Neuronal stem cell (in vitro differentiated cells): ENCODE measurements at regions not wholly inside any gene's neighbourhood (a gene's known extent, or its start where the extent isn't known, plus 50 kb on each side); places are given as distances from the start of the nearest gene placed in this dataset.

Experiments
- DNase-seq: peaks from one replicate; pipeline ENCODE4 v3.0.0-alpha.2; 2013; ENCODE audit warnings: low spot score
- H2AFZ ChIP-seq: one replicate; pipeline ENCODE4 v1.6.1; 2013; ENCODE audit warnings: mild to moderate bottlenecking, low read length, inconsistent platforms
- H2AK5ac ChIP-seq: 2 replicates; pipeline ENCODE4 v1.6.1; 2013; ENCODE audit warnings: low read depth, mild to moderate bottlenecking, inconsistent platforms, low read length, moderate library complexity, mixed read lengths
- H2BK120ac ChIP-seq: 2 replicates; pipeline ENCODE4 v1.6.1; 2013; ENCODE audit warnings: low read depth, mild to moderate bottlenecking, inconsistent platforms, low read length, moderate library complexity, mixed read lengths
- H2BK12ac ChIP-seq: one replicate; pipeline ENCODE4 v1.6.1; 2013; ENCODE audit warnings: low read length, inconsistent platforms
- H2BK15ac ChIP-seq: 2 replicates; pipeline ENCODE4 v1.6.1; 2013; ENCODE audit warnings: mild to moderate bottlenecking, low read length, inconsistent platforms, mixed read lengths
- H2BK5ac ChIP-seq: one replicate; pipeline ENCODE4 v1.6.1; 2013; ENCODE audit warnings: inconsistent platforms, mild to moderate bottlenecking, low read length, moderate library complexity
- H3K14ac ChIP-seq: one replicate; pipeline ENCODE4 v1.6.1; 2013; ENCODE audit warnings: low read length, inconsistent platforms
- H3K18ac ChIP-seq: 2 replicates; pipeline ENCODE4 v1.6.1; 2013; ENCODE audit warnings: low read length, inconsistent platforms
- H3K23ac ChIP-seq: 2 replicates; pipeline ENCODE4 v1.6.1; 2013; ENCODE audit warnings: low read depth, mild to moderate bottlenecking, mixed read lengths, low read length, inconsistent platforms; ENCODE audit not compliant: poor library complexity
- H3K27ac ChIP-seq: replicated peaks from 3 replicates; pipeline ENCODE4 v1.5.1; 2013; ENCODE audit warnings: low read length, inconsistent platforms
- H3K27me3 ChIP-seq, 3 experiments: 2 replicates each; pipeline ENCODE4 v1.6.1; 2013; ENCODE audit warnings: low read length in 3 of 3, mild to moderate bottlenecking in 2 of 3, inconsistent platforms in 1 of 3, low read depth in 1 of 3, mixed read lengths in 1 of 3, moderate library complexity in 1 of 3; ENCODE audit not compliant: control insufficient read depth in 3 of 3, insufficient read depth in 3 of 3
- H3K36me3 ChIP-seq, 2 donors: replicated peaks in 1 of 2; 2 replicates each; pipeline ENCODE4 v1.6.1; 2013; ENCODE audit warnings: low read length in 2 of 2; ENCODE audit not compliant: control insufficient read depth in 2 of 2, insufficient read depth in 2 of 2
- H3K4ac ChIP-seq: 2 replicates; pipeline ENCODE4 v1.6.1; 2013; ENCODE audit warnings: inconsistent platforms, mild to moderate bottlenecking, low read length, moderate library complexity
- H3K4me1 ChIP-seq, 2 donors: 1 replicate in 1 of 2; 2 replicates in 1 of 2; pipeline ENCODE4 v1.6.1; 2013; ENCODE audit warnings: low read length in 2 of 2, low read depth in 1 of 2; ENCODE audit not compliant: control insufficient read depth in 2 of 2, insufficient read depth in 1 of 2
- H3K4me2 ChIP-seq: one replicate; pipeline ENCODE4 v1.6.1; 2013; ENCODE audit warnings: mild to moderate bottlenecking, low read length, inconsistent platforms; ENCODE audit not compliant: insufficient read depth, poor library complexity, severe bottlenecking
- H3K4me3 ChIP-seq, 2 donors: 2 replicates each; pipeline ENCODE4 v1.5.1; 2013; ENCODE audit warnings: low read length in 2 of 2, mild to moderate bottlenecking in 2 of 2, inconsistent platforms in 1 of 2, moderate library complexity in 1 of 2
- H3K79me1 ChIP-seq: one replicate; pipeline ENCODE4 v1.6.1; 2013; ENCODE audit warnings: low read depth, mild to moderate bottlenecking, inconsistent platforms, low read length, moderate library complexity
- H3K9ac ChIP-seq: one replicate; pipeline ENCODE4 v1.6.1; 2013; ENCODE audit warnings: mild to moderate bottlenecking, low read depth, low read length, inconsistent platforms; ENCODE audit not compliant: poor library complexity
- H3K9me3 ChIP-seq, 2 donors: replicated peaks in 1 of 2; 2 replicates each; pipeline versions ENCODE3 to v1.6.1; 2013; ENCODE audit warnings: low read length in 2 of 2, mild to moderate bottlenecking in 2 of 2, inconsistent platforms in 1 of 2, low read depth in 1 of 2, mixed read lengths in 1 of 2, moderate library complexity in 1 of 2; ENCODE audit not compliant: control insufficient read depth in 2 of 2, insufficient read depth in 1 of 2
- H4K8ac ChIP-seq: one replicate; pipeline ENCODE4 v1.6.1; 2013; ENCODE audit warnings: low read depth, mild to moderate bottlenecking, inconsistent platforms, low read length, moderate library complexity
- H4K91ac ChIP-seq: one replicate; pipeline ENCODE4 v1.6.1; 2013; ENCODE audit warnings: low read length, low read depth, mild to moderate bottlenecking, inconsistent platforms; ENCODE audit not compliant: poor library complexity
- WGBS, 2 donors: extraction: QIAGEN DNeasy Blood & Tissue Kit; methylation state at CpG; one replicate each; pipeline ENCODE4 v1.1.7; 2013; ENCODE audit warnings: missing lambda C conversion rate in 2 of 2, mixed read lengths in 1 of 2; ENCODE audit not compliant: insufficient read length in 2 of 2, insufficient replicate concordance in 1 of 2; ENCODE audit errors: extremely low coverage in 2 of 2; 5-methylcytosine and 5-hydroxymethylcytosine counted together

- H3K14ac ChIP-seq = peak overlapping the region; percentile 32
- no peaks in the 10 kb centered on the region for H3K36me3 ChIP-seq
- H4K8ac ChIP-seq = no peak overlapping the region
- no peak overlapping the region for H3K4me3 ChIP-seq
- H3K18ac ChIP-seq = peak overlapping the region; percentile 28
- H3K27me3 ChIP-seq = peaks cover 0 to 15% (median 0%) of the 10 kb centered on the region in 3 experiments
- no peaks in the 10 kb centered on the region for H3K79me1 ChIP-seq
- peak overlapping the region; percentile 5 for H3K23ac ChIP-seq
- peak overlapping the region; percentile 25 for H3K9ac ChIP-seq
- H3K4me1 ChIP-seq = peaks cover 0 to 10% of the 10 kb centered on the region in 2 donors
- no peak overlapping the region for H2BK15ac ChIP-seq
- peak overlapping the region; percentile 85 for H2BK12ac ChIP-seq
- no peak overlapping the region for H2BK120ac ChIP-seq
- no peak overlapping the region for H3K4ac ChIP-seq
- H2AFZ ChIP-seq = no peak overlapping the region
- H3K27ac ChIP-seq = no peak overlapping the region
- no peaks in the 10 kb centered on the region for H3K9me3 ChIP-seq
- peak overlapping the region; percentile 25 for H2BK5ac ChIP-seq
- peak overlapping the region; percentile 49 for H2AK5ac ChIP-seq
- peak overlapping the region; percentile 3 for H4K91ac ChIP-seq
- H3K4me2 ChIP-seq = no peak overlapping the region
- WGBS, 2 donors = no CpG with 5 or more reads among the region's 20 CpGs
- DNase-seq = no peak
Observed at GRCh38 chr15:31267161-31268107, 59.2 kb upstream of the KLF13 start.

- Histone ChIP-seq H3K79me1 (no peaks in the 10 kb centered on the region), H3K9ac (no peak overlapping the region), H2AFZ (no peak overlapping the region), H2BK15ac (no peak overlapping the region), H2AK5ac (peak overlapping the region; percentile 49), H4K91ac (no peak overlapping the region), H3K18ac (peak overlapping the region; percentile 28), H3K4ac (no peak overlapping the region), H2BK12ac (no peak overlapping the region), H3K4me1 (peaks cover 0 to 10% of the 10 kb centered on the region in 2 donors), H3K36me3 (no peaks in the 10 kb centered on the region), H2BK5ac (no peak overlapping the region), H4K8ac (no peak overlapping the region), H3K27me3 (peaks cover 0 to 12% (median 0%) of the 10 kb centered on the region in 3 experiments), H2BK120ac (no peak overlapping the region), H3K27ac (no peak overlapping the region), H3K23ac (no peak overlapping the region), H3K9me3 (no peaks in the 10 kb centered on the region), H3K4me3 (no peak overlapping the region), H3K14ac (no peak overlapping the region), H3K4me2 (no peak overlapping the region)
- no CpG with 5 or more reads among the region's 2 CpGs for WGBS, 2 donors
- no peak for DNase-seq
Observed at GRCh38 chr15:31268108-31268501, 58.5 kb upstream of the KLF13 start.

DNA sequence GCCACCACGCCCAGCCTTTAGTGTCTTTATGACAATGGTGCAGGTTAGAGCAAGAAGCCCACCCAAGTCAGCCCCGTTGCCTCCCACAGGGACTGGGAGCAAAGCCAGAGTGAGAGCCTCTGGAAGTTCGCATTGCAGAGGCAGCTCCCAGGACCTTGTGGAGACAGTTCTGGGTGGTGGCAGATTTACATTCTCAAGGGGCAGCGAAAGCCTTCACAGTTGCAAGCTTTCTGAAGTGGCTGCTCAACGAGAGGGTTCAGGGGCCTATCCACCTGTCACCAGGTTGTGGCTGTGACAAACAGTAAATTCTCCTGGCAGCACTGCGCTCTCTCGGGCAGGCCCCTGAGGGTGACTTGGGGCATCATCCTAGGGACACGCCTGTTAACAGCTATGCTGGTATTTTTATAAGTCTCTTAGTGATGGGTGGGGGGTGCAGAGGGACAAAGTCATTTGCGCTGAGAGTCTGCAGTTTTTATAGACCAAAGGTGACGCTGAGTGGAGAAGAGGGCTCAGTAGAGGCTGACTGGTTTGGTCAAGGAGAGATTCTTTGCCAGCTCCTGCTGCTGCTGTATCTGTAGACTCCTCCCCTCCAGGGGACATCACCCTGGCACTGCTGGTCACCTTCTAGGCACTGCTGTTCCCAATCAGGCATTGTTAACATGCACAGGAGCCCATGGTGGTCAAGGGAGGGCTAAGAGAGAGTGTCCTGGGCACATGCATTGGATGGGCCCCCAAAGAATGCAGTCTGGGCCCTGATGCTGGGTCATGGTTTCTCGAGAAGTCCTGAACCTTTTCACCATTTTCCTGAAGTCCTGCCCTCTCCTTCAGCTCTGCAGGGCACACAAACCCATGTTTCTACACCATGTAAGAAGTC, 57.5 kb upstream of the KLF13 start:
- Histone ChIP-seq H3K14ac (no peak overlapping the region), H3K4me1 (peaks cover 0 to 10% of the 10 kb centered on the region in 2 donors), H3K27ac (no peak overlapping the region), H3K27me3 (peaks cover 0 to 2% (median 0%) of the 10 kb centered on the region in 3 experiments), H3K4me3 (no peak overlapping the region), H3K9ac (no peak overlapping the region), H2BK15ac (no peak overlapping the region), H2AFZ (no peak overlapping the region), H2AK5ac (no peak overlapping the region), H3K36me3 (no peaks in the 10 kb centered on the region), H3K4ac (no peak overlapping the region), H3K18ac (no peak overlapping the region), H3K9me3 (no peaks in the 10 kb centered on the region), H3K23ac (no peak overlapping the region), H4K8ac (no peak overlapping the region), H3K4me2 (no peak overlapping the region), H2BK120ac (no peak overlapping the region), H2BK12ac (no peak overlapping the region), H4K91ac (no peak overlapping the region), H2BK5ac (no peak overlapping the region), H3K79me1 (no peaks in the 10 kb centered on the region)
- no peak for DNase-seq
- no CpG with 5 or more reads among the region's 11 CpGs for WGBS, 2 donors
